NCI-H82 treated with DMSO at 0.1 percent for 48 hours (cell line): ENCODE measurements at regions not wholly inside any gene's neighbourhood (a gene's known extent, or its start where the extent isn't known, plus 50 kb on each side); places are given as distances from the start of the nearest gene placed in this dataset.
"Not testable (repeated sequence)": the region's sequence is repeated elsewhere in the genome, so short reads cannot be mapped to it uniquely, and the experiment has no call there.

Experiments used
- DNase-seq: peaks from one replicate; lab custom pipeline; 2025; ENCODE audit not compliant: unreplicated experiment; lab: John Stamatoyannopoulos, UW

- no peak for DNase-seq
These were observed 161.6 kb upstream of the TRIB2 start for GRCh38 chr2:12555012-12555645.

- no peak for DNase-seq
These were observed 160.0 kb upstream of the TRIB2 start for GRCh38 chr2:12556762-12557161.

GRCh38 chr2:12557688-12558087, 159.0 kb upstream of the TRIB2 start:
- DNase-seq, result no peak

- peak; percentile 45 for DNase-seq
These were observed 158.2 kb upstream of the TRIB2 start for GRCh38 chr2:12558519-12558918.

GRCh38 chr2:12560618-12561017, 156.1 kb upstream of the TRIB2 start:
- DNase-seq, result no peak

GRCh38 chr2:12567411-12567810, 149.3 kb upstream of the TRIB2 start:
- DNase-seq, result no peak

- not testable (repeated sequence) for DNase-seq
These were observed 147.2 kb upstream of the TRIB2 start for GRCh38 chr2:12569510-12569909.

- not testable (repeated sequence) for DNase-seq
These were observed 146.8 kb upstream of the TRIB2 start for GRCh38 chr2:12569929-12570328.

GRCh38 chr2:12577091-12577490, 139.6 kb upstream of the TRIB2 start:
- DNase-seq, result no peak

- no peak for DNase-seq
These were observed 139.0 kb upstream of the TRIB2 start for GRCh38 chr2:12577567-12578253.

- DNase-seq, result no peak
These were observed 137.7 kb upstream of the TRIB2 start for GRCh38 chr2:12579018-12579417.

GRCh38 chr2:12584338-12584737, 132.4 kb upstream of the TRIB2 start:
- DNase-seq, result no peak

GRCh38 chr2:12585784-12586183, 131.0 kb upstream of the TRIB2 start:
- DNase-seq, result no peak

- no peak for DNase-seq
These were observed 129.5 kb upstream of the TRIB2 start for GRCh38 chr2:12587228-12587627.

- no peak for DNase-seq
These were observed 128.8 kb upstream of the TRIB2 start for GRCh38 chr2:12587729-12588522.

- no peak for DNase-seq
These were observed 127.8 kb upstream of the TRIB2 start for GRCh38 chr2:12588986-12589385.

- no peak for DNase-seq
These were observed 126.9 kb upstream of the TRIB2 start for GRCh38 chr2:12589802-12590320.

GRCh38 chr2:12592296-12592695, 124.4 kb upstream of the TRIB2 start:
- DNase-seq, result no peak

GRCh38 chr2:12594590-12594989, 122.1 kb upstream of the TRIB2 start:
- no peak for DNase-seq

- DNase-seq, result no peak
These were observed 120.0 kb upstream of the TRIB2 start for GRCh38 chr2:12596771-12597170.

GRCh38 chr2:12597610-12598009, 119.1 kb upstream of the TRIB2 start:
- no peak for DNase-seq

- no peak for DNase-seq
These were observed 114.1 kb upstream of the TRIB2 start for GRCh38 chr2:12602661-12603060.
